Brain pericyte (primary cell): ENCODE measurements at regions not wholly inside any gene's neighbourhood (a gene's known extent, or its start where the extent isn't known, plus 50 kb on each side); places are given as distances from the start of the nearest gene placed in this dataset.
"Not testable (repeated sequence)": the region's sequence is repeated elsewhere in the genome, so short reads cannot be mapped to it uniquely, and the experiment has no call there.

ENCODE experiments used
- DNase-seq: peaks from one replicate; pipeline ENCODE4 v3.0.0-alpha.2; 2012; ENCODE audit warnings: low read depth, low spot score

GRCh38 chr6:4412488-4412887, 277.1 kb upstream of the ECI2 start:
- DNase-seq = no peak

- no peak for DNase-seq
Measured at GRCh38 chr6:4412077-4412476, 276.7 kb upstream of the ECI2 start.

- DNase-seq = not testable (repeated sequence)
Measured at GRCh38 chr6:4407710-4408109, 272.3 kb upstream of the ECI2 start.

- no peak for DNase-seq
Measured at GRCh38 chr6:4405621-4406212, 270.3 kb upstream of the ECI2 start.

GRCh38 chr6:4404415-4404814, 269.0 kb upstream of the ECI2 start:
- no peak for DNase-seq

GRCh38 chr6:4403828-4404227, 268.5 kb upstream of the ECI2 start:
- no peak for DNase-seq

- DNase-seq = no peak
Measured at GRCh38 chr6:4403023-4403752, 267.8 kb upstream of the ECI2 start.

- DNase-seq = no peak
Measured at GRCh38 chr6:4402477-4402976, 267.2 kb upstream of the ECI2 start.

GRCh38 chr6:4401408-4402368, 266.3 kb upstream of the ECI2 start:
- DNase-seq = no peak

- DNase-seq = no peak
Measured at GRCh38 chr6:4399656-4400055, 264.3 kb upstream of the ECI2 start.

- no peak for DNase-seq
Measured at GRCh38 chr6:4398791-4399190, 263.4 kb upstream of the ECI2 start.

GRCh38 chr6:4397307-4397706, 261.9 kb upstream of the ECI2 start:
- no peak for DNase-seq

- DNase-seq = no peak
Measured at GRCh38 chr6:4396044-4396443, 260.7 kb upstream of the ECI2 start.

GRCh38 chr6:4395386-4395785, 260.0 kb upstream of the ECI2 start:
- DNase-seq = no peak

GRCh38 chr6:4394786-4395185, 259.4 kb upstream of the ECI2 start:
- no peak for DNase-seq

- DNase-seq = no peak
Measured at GRCh38 chr6:4388675-4389074, 253.3 kb upstream of the ECI2 start.

- DNase-seq = no peak
Measured at GRCh38 chr6:4384656-4385055, 249.3 kb upstream of the ECI2 start.

GRCh38 chr6:4383910-4384638, 248.7 kb upstream of the ECI2 start:
- DNase-seq = no peak

GRCh38 chr6:4382362-4382853, 247.0 kb upstream of the ECI2 start:
- DNase-seq = no peak

GRCh38 chr6:4381381-4381780, 246.0 kb upstream of the ECI2 start:
- DNase-seq = no peak

GRCh38 chr6:4380881-4381281, 245.5 kb upstream of the ECI2 start:
- no peak for DNase-seq
